IPS DF 19.7 (cell line): ENCODE measurements at regions not wholly inside any gene's neighbourhood (a gene's known extent, or its start where the extent isn't known, plus 50 kb on each side); places are given as distances from the start of the nearest gene placed in this dataset.
A peak's percentile ranks its signal among the peaks of the same experiment; 100 is the strongest.
"Not testable (repeated sequence)": the region's sequence is repeated elsewhere in the genome, so short reads cannot be mapped to it uniquely, and the experiment has no call there.

ENCODE experiments used
- DNase-seq: peaks from one replicate; pipeline ENCODE4 v3.0.0-alpha.2; 2013; ENCODE audit warnings: low read depth, low spot score

DNA sequence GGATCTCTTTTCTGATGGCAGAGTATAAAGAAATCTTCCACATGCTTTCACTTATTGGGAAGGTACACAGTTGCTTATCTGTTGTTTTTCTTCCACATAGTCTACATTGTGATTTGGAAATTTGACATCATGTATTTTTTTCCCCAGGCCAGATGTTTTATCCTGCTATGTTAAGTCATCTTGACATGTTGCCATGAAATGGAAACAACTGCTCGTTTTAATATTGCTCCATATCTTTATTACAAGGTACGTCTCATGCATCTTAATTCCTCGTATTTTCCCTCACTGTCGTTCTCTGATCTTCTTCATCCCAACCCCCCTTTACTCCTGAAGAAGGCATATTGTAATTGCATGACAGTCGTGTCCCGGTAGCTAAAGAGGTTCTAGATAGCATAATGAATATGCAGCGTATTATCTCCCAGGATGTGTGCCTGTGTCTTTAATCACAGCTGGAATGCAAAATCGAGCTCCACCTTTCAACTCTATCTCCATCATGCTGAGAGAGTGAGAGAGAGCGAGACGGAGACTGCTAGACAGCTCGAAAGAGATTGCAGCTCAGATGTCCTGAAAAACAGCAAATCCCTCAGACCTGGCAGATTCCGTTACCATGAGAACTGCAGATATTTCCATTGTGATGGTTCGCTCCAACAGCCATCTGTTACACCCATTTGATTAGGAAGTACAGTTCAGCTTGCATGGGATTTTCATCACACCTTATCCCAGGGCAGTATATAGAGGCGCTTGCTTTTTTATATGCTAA lies 281.7 kb downstream of the TMEM38B start:
- DNase-seq, result no peak

DNA sequence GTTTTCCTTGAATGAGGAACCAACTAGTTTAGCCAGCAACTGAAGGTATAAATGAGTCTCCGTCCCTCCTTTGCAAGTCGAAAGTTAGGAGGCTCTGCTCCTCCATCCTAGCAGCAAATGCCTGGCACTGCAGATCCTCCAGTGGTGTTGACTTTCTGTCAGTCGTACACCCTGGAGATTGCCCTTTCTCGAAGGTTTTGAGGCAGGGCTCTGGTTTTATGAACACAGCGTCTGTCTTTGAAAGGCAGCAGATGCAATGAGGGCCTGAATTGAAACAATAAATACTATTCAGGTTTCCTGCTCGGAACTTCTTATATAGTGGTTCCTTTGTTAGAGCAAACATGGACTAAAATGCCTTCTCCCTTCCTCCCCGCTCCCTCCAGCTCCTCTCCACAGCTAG lies 284.0 kb downstream of the TMEM38B start:
- DNase-seq, result no peak

DNA sequence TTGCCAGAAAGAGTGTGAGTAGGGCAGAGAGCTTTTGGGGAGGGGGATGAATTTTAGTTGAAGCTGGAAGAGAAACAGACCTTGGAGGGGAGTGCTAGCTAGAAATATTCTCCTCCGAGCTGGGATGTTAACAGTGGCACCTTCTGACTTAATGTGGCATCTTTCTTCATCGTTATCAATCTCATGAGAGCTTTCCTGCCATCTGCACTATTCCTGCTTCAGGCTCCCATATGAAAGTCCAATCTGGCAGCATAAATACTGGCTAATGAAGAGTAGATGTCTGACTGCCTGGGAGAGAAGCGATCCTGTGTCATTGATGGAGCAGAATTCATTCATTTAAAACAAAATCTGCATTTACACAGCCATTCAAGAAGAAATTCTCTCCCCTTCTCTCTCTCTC lies 284.5 kb downstream of the TMEM38B start:
- DNase-seq, result no peak

DNA sequence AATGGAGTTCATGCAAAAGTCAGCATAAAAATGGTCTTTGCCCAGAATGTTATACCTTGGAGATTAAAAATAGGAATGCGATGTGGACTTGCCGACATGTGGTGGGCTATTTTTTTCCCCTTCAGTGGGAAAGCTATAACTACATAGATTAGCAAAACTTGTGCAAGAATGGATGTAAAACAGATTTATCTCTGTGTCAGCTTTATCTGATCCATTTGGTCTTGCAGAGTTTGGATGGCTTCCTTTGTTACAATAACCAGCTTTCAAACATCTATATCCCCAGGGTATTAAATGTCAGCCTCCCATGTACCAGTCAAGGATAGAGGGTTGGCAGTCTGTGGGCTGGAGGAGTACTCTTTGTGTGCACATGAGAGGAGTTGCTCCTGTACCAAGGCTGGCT lies 284.9 kb downstream of the TMEM38B start:
- DNase-seq, result no peak

DNA sequence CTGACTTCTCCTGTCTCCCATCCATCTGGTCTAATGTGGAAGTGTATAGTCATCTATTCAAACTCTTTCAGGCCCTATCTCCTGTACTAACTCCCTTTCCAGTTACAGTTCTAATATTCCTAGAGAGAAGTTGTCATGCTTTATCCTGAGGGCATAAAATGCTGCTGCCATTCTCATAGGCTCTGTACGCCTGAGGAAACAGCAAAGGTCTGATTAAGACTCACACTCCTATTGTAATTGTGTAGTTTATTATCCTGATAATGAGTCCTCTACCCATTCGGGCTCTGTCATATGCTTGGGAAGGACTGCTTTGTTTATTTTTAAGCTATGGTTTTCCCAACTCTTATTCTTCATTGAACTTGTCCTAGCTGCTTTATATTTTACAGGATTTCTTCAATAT lies 290.4 kb downstream of the TMEM38B start:
- DNase-seq, result no peak

DNA sequence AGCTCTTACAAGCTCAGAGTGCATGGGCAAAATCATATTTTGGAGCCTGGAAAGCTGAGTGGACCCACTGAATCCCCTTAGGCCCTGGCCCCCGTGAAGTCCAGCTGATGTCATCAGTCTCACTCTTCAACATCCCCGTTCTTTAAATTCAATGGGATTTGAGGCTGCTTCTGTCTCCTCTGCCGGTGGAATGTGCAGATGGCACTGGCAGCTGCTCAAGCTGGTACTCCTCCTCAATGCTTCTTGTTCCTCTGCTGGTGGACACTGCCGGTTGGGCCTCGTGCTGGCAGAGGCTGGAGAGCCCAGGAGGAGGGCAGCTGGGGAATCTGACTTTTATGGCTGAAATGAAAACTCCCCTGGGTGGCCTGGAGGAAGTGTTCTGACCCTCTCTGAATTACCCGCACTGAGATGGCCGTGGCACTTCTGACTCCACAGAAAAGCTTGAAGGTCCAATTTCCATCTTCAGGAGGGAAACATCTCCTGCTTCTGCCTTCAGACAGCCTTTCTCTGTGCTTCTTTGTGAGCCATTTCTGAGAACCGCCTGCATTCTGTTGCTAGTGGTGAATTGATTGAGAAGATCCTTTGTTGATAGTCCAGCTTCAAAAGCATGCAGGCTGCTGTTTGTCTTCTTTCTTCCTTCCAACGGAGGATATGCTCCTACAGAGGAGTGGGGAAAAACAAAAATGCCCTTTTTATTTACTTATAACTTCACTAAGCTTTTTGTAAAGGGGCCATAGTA lies 298.9 kb downstream of the TMEM38B start:
- no peak for DNase-seq

DNA sequence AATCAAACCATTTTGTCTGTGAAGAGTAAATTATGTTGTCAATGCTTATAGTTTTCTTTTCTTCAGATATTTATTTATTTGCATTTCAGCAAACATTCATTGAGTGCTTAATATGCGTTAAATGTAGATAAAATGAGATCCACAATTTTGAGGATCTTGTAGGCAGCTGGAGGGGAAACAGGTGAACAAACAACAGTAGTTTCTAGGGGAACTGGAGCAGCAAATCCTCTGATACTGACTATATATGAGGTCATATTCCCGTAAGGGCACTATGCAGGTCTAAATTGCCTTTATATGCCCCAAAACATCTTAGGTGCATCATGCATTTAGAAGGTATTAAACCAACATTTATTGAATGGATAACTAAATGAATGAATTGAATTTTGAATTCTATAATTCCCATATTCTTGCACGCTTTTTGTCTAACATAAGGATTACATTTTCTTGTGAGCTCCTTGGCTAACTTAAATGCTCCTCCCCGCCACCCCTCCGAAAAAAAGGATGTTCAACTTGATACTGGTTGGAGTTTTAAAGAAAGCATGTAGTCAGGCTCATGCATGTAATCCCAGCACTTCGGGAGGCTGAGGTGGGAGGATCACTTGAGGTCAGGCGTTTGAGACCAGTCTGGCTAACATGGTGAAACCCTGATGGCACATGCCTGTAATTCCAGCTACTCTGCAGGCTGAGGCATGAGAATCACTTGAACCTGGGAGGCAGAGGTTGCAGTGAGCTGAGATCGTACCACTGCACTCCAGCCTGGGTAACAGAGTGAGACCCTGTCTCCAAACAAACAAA lies 299.8 kb downstream of the TMEM38B start:
- DNase-seq, result no peak

DNA sequence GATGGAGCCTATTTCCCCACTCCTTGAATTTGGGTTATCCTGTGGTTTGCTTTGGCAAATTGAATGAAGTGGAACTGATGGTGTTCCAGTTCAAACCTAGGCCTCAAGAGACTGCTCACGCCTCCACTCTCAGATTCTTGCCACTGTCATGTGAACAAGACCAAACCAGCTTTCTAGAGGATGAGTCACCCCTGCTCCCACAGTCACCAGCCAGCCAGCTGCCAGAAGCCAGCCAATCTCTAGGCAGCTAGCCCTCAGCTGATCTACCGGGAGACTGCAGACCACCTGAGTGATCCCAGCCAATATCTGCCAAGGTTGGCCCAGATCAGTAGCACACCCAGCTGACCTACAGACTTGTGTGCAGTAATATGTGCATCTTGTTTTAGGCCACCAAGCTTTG lies 300.6 kb downstream of the TMEM38B start:
- DNase-seq, result no peak

DNA sequence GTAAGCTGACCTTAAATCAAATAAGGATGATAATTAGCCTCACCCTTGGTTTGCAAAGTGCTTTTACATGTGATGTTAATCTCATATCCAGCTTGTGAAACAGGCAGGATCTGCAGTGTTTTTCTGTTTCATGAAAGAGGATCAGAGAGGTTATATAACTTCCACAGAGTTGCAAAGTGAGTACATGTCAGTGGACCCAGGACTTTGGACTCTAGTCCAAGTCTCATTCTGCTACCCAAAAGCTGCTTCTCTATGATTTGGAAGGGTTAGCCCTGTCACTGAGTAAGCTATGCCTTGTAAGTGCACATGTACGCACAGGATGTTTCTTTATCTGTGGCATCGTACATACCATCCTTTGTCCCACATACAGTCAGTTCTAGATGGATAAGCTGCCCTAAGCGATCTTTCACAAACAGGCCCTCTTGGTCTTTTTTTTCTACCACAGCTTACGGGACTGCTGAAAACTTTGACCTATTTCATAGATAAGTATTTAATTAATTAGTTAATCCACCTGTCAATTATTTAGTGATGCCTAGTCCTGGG lies 322.9 kb downstream of the TMEM38B start:
- no peak for DNase-seq

DNA sequence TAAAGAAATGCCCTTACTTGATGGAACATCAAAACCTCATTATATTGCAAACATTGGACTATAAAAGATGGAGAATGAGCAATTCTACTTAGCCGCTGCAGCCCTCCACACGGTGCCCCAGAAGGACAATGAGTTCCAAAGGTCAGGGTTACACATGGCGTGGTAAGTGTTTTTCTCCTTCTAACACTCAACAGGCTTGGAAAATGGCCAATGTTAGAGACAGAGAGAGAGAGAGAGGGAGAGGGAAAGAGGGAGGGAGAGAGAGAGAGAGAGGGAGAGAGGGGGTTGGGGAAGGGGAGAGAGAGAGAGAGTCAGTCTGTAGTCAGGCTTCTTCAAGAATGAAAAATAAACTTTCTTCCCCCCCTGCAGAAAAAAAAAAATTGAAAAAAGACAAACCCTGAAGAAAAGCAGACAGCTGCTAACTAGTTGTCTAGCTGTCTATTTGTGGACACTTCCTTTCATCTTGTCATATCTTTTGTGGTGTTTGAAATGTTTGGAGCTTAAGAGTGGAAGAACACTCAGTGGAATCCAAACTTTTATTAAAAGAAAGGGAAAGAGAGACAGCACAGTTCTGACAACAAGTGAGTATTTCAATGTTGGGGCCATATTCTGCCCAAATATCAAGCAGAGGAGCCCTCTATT lies 324.8 kb downstream of the TMEM38B start:
- peak; percentile 25 for DNase-seq

DNA sequence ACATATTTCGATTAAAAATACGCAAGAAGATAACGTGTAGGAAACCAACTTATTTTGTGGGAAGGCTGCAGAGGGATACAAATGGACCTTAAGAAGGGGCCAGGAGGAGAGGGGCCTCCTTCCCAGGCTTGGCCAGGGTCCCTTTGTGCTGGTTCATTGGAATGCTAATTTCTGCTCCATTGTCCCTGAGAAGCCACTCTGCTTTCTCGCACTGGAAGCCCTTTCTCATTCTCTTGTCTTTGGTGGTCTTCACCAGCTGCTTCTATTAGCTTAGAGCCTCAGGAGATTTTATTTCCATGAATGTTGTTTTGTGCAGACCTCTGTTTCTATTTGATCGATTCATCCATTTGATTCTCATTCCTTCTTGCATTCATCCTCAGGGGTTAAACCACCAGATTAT lies 325.4 kb downstream of the TMEM38B start:
- DNase-seq, result peak; percentile 35

DNA sequence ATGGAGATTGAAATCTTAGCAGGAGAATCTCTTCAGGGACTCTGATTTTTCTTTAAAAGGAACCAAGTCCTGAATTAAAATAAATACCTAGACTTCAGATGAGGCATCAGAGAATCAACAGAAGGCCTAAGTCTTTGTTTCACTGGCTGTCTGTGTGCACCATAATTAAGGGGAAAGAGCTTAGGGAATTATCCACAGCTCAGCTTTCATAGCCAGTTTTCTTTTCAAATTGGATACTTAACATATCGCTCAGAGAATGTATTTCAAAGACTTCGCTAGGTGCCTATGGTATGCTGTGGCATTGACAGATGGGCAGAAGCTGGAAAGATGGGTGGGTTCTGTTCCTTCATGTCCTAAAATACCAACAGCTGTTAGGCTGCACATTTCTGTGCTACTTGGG lies 325.8 kb downstream of the TMEM38B start:
- DNase-seq, result no peak

DNA sequence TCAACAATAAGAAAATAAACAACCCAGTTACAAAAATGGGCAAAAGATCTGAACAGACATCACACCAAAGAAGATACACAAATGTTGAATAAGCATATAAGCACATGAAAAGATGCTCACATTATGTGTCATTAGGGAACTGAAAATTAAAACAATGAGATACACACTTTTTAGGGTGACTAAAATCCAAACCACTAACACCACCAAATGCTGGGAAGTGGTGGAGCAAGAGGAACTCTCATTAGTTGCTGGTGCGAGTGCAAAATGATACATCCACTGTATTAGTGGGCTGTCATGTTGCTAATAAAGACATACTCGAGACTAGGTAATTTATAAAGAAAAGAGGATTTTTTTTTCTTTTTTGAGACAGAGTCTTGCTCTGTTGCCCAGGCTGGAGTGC lies 329.1 kb downstream of the TMEM38B start:
- no peak for DNase-seq

DNA sequence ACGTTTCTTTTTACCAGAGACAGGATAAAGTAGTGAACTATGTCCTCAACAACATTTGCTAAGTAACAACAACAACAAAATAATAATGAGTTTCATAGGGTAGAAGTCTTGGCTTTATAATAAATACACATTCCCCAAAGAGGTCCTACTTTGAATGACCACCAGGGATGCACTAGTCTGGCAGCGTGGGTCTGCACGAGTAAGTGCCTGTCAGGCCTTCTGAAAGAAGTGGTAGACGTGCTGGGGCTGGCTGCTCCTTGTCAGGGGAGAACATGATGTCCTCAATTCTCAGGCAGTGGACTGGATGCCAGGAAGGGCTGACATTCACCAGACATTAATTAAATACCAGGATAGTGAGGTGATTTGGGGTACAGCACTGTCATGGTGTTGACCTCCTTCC lies 331.1 kb downstream of the TMEM38B start:
- no peak for DNase-seq

DNA sequence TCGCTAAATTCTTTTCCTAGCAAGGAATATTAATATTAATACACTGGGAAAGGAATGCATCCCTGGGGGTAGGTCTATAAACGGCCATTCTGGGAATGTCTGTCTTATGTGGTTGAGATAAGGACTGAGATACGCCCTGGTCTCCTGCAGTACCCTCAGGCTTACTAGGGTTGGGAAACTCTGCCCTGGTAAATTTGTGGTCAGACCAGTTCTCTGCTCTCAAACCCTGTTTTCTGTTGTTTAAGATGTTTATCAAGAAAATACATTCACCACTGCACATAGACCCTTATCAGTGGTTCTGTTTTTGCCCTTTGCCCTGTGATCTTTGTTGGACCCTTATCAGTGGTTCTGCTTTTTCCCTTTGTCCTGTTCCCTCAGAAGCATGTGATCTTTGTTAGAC lies 335.8 kb downstream of the TMEM38B start:
- DNase-seq, result not testable (repeated sequence)

DNA sequence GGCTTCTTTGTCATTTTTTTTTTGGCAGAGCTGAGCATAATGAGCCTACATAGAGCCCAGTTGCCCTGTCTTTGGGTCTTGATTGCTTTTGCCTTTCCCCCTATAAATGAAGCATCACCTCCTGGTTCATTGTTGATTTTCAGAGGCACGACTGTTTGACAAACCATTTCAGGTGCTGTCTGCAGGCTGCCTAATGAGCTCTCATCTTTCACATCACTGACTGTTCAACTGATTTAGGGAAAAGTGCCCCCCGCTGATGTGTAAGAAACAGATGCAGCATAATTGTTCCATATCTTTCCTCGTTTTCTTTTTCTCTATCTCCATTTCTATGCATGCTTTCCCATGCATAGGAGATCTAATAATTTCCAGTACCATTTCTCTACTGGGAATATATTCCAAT lies 338.6 kb downstream of the TMEM38B start:
- DNase-seq, result no peak

DNA sequence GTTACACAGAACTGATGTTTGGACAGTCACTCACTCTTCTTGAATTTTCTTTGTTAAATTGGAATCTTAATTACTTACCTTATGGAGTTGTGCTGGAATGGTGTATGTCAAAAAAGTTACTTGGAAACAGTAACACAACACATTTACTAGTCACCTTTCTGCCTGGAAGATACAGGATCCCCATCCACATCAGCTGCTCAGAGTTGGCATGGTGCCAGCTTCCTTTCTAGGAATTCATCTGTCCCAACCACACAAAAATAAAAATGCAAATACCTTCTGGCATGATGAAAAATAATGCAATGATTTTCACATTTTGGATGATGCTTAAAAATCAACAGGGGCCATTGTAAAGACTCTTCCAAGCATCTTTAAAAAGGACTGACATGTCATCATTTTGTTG lies 341.5 kb downstream of the TMEM38B start:
- no peak for DNase-seq

DNA sequence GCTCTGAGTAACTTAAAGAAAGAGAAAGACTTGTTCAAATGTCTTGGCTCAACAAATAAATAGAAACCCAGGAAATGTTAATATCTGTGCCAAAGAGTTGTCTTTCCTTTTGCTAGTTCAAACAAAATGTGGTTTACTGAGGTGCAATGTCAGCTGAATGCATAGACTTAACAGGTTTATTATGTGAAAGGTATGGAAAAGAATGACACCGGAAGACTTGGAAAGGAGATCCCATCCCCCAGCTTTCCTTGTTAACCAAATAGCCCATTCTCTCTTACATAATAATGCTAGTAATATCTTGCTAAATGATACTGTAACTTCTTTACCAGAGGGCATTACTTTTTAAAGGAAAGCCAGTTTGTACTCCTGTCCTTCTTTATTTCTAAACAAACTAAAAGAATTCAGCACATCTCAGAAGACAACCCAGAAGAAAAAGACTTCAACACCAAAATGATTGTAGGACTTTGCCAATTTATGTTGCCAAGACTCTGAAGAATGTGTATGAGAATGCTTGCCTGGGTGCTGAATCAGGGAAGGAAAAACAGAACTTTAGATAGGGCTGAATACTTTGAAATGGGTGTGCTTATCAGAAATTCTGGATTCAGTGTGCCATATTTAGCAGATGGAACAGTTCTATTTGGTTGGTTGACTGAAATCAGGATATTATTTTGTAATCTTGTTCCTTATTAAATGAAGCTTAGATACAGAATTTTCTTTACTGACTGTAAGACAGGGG lies 344.1 kb downstream of the TMEM38B start:
- DNase-seq, result no peak

DNA sequence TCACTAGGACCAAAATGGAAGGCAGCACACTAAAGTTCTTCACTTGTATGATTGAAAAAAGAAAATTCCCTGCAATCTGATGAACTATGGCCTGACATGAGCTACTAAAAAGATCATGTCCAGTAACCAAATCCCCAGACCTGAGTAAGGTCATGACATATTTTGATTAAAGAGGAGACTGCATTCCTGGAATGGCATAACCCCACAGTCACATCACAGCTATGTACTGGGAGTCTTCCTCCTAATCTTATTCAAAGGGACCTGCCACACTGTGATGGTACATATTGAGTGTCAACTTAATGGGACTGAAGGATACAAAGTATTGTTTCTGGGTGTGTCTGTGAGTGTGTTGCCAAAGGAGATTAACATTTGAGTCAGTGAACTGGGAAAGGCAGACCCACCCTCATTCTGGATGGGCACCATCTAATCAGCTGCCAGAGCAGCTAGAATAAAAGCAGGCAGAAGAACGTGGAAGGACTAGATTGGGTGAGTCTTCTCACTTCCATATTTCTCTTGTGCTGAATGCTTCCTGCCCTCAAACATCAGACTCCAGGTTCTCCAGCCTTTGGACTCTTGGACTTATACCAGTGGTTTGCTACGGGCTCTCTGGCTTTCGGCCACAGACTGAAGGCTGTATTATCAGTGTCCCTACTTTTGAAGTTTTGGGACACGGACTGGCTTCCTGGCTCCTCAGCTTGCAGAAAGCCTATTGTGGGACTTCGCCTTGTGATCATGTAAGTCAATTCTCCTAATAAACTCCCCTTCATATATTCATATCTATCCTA lies 345.0 kb downstream of the TMEM38B start:
- DNase-seq, result no peak

DNA sequence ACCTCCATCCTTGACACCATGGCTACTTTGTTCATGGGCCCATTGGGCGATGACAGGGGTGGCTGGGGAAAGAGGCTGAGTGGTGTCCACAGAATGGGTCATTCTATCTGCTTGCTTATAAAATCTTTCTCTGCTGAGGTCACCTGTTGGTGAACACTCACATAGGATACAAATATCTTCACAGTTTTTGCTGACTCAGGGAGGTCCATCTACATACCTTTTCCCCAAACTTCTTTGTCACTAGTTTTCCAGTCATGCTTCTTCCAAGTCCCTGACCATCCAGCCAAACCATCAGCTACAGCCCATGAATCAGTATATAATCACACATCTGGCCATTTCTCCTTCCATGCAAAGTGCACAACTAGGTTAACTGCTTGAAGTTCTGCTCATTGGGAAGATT lies 347.6 kb downstream of the TMEM38B start:
- not testable (repeated sequence) for DNase-seq
